ENCODE measurements at regions not wholly inside any gene's neighbourhood (a gene's known extent, or its start where the extent isn't known, plus 50 kb on each side); places are given as distances from the start of the nearest gene placed in this dataset.
A peak's percentile ranks its signal among the peaks of the same experiment; 100 is the strongest.

DNA sequence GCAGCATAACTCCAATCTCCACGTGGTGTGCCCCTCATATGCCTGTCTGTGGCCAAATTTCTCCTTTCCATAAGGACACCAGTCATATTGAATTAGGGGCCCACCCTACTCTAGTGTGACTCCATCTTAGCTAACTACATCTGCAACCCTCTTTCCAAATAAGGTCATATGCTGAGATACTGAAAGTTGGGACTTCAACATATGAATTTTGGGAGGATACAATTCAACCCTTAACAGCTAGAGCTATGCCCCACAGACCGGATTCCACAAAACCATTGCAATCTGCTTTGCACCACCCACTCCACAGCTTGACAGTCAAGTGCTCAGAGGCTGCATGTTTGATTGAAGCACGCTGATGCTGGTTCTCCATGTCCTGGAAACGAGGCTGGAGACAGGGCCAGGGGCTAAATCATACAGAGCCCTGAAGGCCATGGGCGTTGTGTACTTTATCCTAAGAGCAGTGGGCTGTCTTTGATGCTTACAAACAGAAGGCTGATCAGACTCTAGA is 122.8 kb downstream of the MTX3 start:
- H3K27me3 Mint-ChIP-seq (ENCODE audit: insufficient read depth) = peaks cover 24% of the 10 kb centered on the region
- no peaks in the 10 kb centered on the region for H3K4me1 Mint-ChIP-seq (ENCODE audit: low read depth)

DNA sequence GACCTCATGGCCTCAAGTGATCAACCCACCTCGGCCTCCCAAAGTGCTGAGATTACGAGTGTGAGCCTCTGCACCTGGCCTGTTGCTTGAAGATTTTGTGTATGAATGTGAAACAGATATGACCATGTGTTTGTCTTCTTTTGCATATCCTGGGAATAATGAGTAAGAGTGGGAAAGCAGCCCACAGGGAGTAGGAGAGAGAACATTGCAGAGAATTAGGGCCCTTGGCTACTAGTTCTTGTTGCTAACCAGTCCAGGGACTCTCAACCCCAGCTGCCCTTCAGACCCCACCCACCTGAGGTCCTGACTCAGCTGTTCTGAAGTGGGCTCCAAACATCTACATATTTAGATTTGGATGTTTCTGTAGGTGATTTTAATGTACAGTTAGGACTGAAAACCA is 125.5 kb downstream of the MTX3 start:
- H3K36me3 Mint-ChIP-seq (ENCODE audit: low read depth) = no peaks in the 10 kb centered on the region
- H3K4me1 Mint-ChIP-seq (ENCODE audit: low read depth) = no peaks in the 10 kb centered on the region
- TF ChIP-seq, protein P1, sequence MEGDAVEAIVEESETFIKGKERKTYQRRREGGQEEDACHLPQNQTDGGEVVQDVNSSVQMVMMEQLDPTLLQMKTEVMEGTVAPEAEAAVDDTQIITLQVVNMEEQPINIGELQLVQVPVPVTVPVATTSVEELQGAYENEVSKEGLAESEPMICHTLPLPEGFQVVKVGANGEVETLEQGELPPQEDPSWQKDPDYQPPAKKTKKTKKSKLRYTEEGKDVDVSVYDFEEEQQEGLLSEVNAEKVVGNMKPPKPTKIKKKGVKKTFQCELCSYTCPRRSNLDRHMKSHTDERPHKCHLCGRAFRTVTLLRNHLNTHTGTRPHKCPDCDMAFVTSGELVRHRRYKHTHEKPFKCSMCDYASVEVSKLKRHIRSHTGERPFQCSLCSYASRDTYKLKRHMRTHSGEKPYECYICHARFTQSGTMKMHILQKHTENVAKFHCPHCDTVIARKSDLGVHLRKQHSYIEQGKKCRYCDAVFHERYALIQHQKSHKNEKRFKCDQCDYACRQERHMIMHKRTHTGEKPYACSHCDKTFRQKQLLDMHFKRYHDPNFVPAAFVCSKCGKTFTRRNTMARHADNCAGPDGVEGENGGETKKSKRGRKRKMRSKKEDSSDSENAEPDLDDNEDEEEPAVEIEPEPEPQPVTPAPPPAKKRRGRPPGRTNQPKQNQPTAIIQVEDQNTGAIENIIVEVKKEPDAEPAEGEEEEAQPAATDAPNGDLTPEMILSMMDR (IDR thresholded peaks at IDR 0.05) = no peak
- H3K9me3 Mint-ChIP-seq = no peaks in the 10 kb centered on the region
- DNase-seq = no peak
- H3K27me3 Mint-ChIP-seq (ENCODE audit: insufficient read depth) = peaks cover 14% of the 10 kb centered on the region
- no peak overlapping the region for H3K27ac Mint-ChIP-seq
- no peak overlapping the region for H3K4me3 Mint-ChIP-seq

More for the DNA sequence above, 122.8 kb downstream of the MTX3 start:
- H3K36me3 Mint-ChIP-seq (ENCODE audit: low read depth) = no peaks in the 10 kb centered on the region
- no peak overlapping the region for H3K27ac Mint-ChIP-seq
- H3K9me3 Mint-ChIP-seq = no peaks in the 10 kb centered on the region
- no peak for DNase-seq
- TF ChIP-seq, protein P1 (IDR thresholded peaks at IDR 0.05) = no peak
- H3K4me3 Mint-ChIP-seq = no peak overlapping the region

DNA sequence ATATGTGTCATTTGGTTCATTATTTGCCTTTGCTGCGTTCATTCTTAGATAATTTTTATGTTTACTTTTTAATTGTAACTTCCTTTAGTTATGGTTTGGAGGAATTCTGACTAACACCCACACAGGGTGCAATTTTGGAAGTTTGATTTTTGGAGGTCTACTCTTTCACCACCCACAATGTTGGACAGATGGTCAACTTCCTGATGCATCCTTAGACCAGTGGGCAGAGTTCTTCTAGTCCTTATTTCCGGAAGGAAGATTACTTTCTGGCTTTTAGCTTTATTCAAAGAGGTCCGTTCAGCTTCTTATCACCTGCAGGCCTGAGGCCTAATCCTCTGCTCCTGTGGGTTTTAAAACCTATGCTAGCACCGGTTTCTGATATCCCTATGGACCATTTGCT is 126.7 kb downstream of the MTX3 start:
- Mint-ChIP-seq H3K36me3 (ENCODE audit: low read depth) (no peaks in the 10 kb centered on the region), H3K27me3 (ENCODE audit: insufficient read depth) (peaks cover 6% of the 10 kb centered on the region), H3K9me3 (no peaks in the 10 kb centered on the region), H3K4me1 (ENCODE audit: low read depth) (no peaks in the 10 kb centered on the region), H3K4me3 (no peak overlapping the region), H3K27ac (no peak overlapping the region)
- DNase-seq = no peak
- TF ChIP-seq, protein P1 (IDR thresholded peaks at IDR 0.05) = no peak

DNA sequence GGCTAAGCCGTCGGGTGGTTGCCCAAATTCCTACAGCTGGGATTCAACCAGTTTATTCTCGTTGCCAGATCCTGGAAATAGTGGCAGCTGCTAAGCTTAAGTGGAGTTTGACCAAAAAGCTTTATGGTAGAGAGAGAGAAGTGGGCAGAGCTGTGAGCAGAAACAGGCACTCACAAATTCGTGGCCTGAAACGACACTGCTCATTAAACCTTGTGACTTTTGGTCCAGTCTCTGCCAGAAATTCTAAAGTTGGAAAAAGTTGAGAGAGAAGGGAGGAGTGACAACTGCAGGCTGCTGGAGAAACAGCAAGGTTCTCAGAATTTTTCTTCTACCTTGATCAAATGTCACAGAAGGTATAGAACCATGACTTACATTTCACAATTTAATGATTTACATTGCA is 131.5 kb downstream of the MTX3 start:
- no peak for DNase-seq
- no peaks in the 10 kb centered on the region for H3K4me1 Mint-ChIP-seq (ENCODE audit: low read depth)
- no peaks in the 10 kb centered on the region for H3K36me3 Mint-ChIP-seq (ENCODE audit: low read depth)

DNA sequence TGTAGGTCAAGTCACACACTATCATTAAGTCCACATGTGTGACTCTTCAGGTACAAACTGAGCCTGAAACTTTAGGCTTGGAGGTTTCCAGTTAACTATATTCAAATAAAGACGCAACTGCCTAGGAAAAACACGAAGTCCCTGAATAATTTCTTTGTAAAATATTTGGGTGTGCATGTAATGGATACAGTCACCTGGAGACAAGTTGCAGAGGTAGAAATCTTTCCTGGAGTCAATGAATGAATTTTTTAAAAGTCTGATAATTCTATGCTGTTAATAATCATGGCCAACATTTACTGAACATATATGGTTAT is 132.7 kb downstream of the MTX3 start:
- Mint-ChIP-seq H3K27ac (no peak overlapping the region), H3K27me3 (ENCODE audit: insufficient read depth) (peaks cover 4% of the 10 kb centered on the region), H3K36me3 (ENCODE audit: low read depth) (no peaks in the 10 kb centered on the region), H3K4me1 (ENCODE audit: low read depth) (no peaks in the 10 kb centered on the region), H3K9me3 (no peaks in the 10 kb centered on the region), H3K4me3 (no peak overlapping the region)
- no peak for DNase-seq
- TF ChIP-seq, protein P1 (IDR thresholded peaks at IDR 0.05) = peak; percentile 66

More for the DNA sequence above, 131.5 kb downstream of the MTX3 start:
- TF ChIP-seq, protein P1 (IDR thresholded peaks at IDR 0.05) = 0 out of 2 replicates have a peak, but pooled peaks have one; percentile 9
- no peaks in the 10 kb centered on the region for H3K9me3 Mint-ChIP-seq
- H3K27ac Mint-ChIP-seq = no peak overlapping the region
- no peak overlapping the region for H3K4me3 Mint-ChIP-seq
- H3K27me3 Mint-ChIP-seq (ENCODE audit: insufficient read depth) = peaks cover 2% of the 10 kb centered on the region
